22Rv1 (cell line): ENCODE measurements at regions not wholly inside any gene's neighbourhood (a gene's known extent, or its start where the extent isn't known, plus 50 kb on each side); places are given as distances from the start of the nearest gene placed in this dataset.

Experiments used
- CTCF ChIP-seq: fragments of 450-650 bp; IDR thresholded peaks from 2 replicates; pipeline ENCODE4 v1.5.1; 2017; ENCODE audit warnings: mild to moderate bottlenecking
- ZFX ChIP-seq: fragments of 450-650 bp; IDR thresholded peaks from 2 replicates; pipeline ENCODE4 v1.6.1; 2017; ENCODE audit warnings: antibody characterized with exemption, borderline replicate concordance

DNA sequence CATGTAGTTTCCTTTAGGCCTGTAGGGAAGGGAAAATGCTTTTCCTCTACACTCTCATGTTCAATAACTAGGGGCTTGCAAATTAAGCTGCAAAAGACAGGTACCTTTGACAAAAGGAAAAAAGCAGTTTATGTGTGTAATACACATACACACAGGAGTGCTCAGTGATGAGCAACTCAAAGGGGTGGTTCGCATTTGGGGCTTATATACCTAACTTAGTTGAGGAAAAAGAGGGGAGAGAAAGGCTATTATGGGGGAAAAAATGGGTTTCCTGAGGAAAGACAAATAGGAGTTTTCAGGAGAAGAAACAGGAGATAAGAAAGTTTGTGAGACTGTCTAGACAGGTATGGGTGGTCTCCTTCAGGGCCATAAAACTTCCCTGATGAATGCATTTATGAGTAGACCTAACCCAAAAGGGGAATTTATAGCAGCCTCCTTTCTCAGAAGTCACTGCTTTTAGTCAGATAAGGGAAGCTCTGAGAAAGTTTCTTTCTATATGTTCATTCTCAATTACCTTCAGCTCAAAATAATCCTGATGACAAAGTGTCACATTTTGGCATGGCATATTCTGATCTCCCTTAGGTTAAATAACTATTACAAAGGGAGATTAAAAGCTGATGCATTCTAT is 55.2 kb upstream of the EZH2 start:
- TF ChIP-seq CTCF (no peak), ZFX (no peak)
